GM20000 (cell line): ENCODE measurements at regions not wholly inside any gene's neighbourhood (a gene's known extent, or its start where the extent isn't known, plus 50 kb on each side); places are given as distances from the start of the nearest gene placed in this dataset.
"Not testable (repeated sequence)": the region's sequence is repeated elsewhere in the genome, so short reads cannot be mapped to it uniquely, and the experiment has no call there.

Experiments used
- DNase-seq: peaks from one replicate; pipeline ENCODE4 v3.0.0; 2012; ENCODE audit warnings: low spot score
- TF ChIP-seq, protein P1 (sequence below): IDR thresholded peaks from 2 replicates; pipeline ENCODE4 v1.5.1; 2012; ENCODE audit warnings: mild to moderate bottlenecking, control low read depth; ENCODE audit errors: extremely low read depth, missing control alignments

- DNase-seq = no peak
Observed at GRCh38 chr11:92046103-92046502, 178.5 kb upstream of the FAT3 start.

GRCh38 chr11:92045301-92045700 lies 179.3 kb upstream of the FAT3 start:
- DNase-seq = no peak
- TF ChIP-seq, protein P1, sequence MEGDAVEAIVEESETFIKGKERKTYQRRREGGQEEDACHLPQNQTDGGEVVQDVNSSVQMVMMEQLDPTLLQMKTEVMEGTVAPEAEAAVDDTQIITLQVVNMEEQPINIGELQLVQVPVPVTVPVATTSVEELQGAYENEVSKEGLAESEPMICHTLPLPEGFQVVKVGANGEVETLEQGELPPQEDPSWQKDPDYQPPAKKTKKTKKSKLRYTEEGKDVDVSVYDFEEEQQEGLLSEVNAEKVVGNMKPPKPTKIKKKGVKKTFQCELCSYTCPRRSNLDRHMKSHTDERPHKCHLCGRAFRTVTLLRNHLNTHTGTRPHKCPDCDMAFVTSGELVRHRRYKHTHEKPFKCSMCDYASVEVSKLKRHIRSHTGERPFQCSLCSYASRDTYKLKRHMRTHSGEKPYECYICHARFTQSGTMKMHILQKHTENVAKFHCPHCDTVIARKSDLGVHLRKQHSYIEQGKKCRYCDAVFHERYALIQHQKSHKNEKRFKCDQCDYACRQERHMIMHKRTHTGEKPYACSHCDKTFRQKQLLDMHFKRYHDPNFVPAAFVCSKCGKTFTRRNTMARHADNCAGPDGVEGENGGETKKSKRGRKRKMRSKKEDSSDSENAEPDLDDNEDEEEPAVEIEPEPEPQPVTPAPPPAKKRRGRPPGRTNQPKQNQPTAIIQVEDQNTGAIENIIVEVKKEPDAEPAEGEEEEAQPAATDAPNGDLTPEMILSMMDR = no peak

More at GRCh38 chr11:92046103-92046502, 178.5 kb upstream of the FAT3 start:
- TF ChIP-seq, protein P1 = no peak

GRCh38 chr11:92035488-92035887 lies 189.1 kb upstream of the FAT3 start:
- DNase-seq = no peak

DNA sequence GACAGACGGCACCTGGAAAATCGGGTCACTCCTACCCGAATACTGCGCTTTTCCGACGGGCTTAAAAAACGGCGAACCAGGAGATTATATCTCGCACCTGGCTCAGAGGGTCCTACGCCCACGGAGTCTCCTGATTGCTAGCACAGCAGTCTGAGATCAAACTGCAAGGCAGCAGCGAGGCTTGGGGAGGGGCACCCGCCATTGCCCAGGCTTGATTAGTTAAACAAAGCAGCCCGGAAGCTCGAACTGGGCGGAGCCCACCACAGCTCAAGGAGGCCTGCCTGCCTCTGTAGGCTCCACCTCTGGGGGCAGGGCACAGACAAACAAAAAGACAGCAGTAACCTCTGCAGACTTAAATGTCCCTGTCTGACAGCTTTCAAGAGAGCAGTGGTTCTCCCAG lies 197.5 kb upstream of the FAT3 start:
- DNase-seq = not testable (repeated sequence)

More at GRCh38 chr11:92035488-92035887, 189.1 kb upstream of the FAT3 start:
- TF ChIP-seq, protein P1 = no peak

DNA sequence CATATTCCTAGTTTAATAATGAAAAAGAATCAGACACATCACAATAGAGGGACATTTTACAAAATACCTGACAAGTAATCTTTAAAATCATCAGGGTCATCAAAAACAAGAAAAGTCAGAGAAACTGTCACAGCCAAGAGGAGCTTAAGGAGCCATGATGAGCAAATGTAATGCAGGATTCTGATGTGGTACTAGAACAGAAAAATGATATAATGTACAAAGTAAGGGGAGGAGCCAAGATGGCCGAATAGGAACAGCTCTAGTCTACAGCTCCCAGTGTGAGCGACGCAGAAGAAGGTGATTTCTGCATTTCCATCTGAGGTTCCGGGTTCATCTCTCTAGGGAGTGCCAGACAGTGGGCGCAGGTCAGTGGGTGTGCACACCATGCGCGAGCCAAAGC lies 198.0 kb upstream of the FAT3 start:
- TF ChIP-seq, protein P1 = no peak
- no peak for DNase-seq

DNA sequence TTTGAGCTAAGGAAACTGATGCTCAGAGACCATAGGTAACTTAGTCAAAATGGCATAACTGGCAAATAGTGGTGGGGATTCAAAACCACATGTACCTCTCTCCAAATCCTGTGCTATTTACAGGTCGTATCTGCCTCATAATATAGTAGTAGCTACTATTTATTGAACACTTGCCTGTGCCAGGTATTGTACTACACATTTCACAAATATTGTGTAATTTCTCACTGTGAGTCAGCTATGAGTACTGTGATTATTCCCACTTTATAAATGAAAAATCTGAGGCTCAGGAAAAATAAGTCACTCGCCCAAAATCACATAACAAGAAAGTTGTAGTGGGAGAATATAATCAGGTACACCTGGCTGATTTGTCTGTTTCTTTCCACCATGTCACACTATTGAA lies 199.8 kb upstream of the FAT3 start:
- no peak for DNase-seq
- TF ChIP-seq, protein P1 = no peak

- no peak for DNase-seq
- TF ChIP-seq, protein P1 = no peak
Observed at GRCh38 chr11:92022499-92022898, 202.1 kb upstream of the FAT3 start.

GRCh38 chr11:92018332-92018731 lies 206.3 kb upstream of the FAT3 start:
- no peak for DNase-seq
- TF ChIP-seq, protein P1 = no peak
